H1 (cell line): ENCODE measurements at regions not wholly inside any gene's neighbourhood (a gene's known extent, or its start where the extent isn't known, plus 50 kb on each side); places are given as distances from the start of the nearest gene placed in this dataset.

Source experiments
- BACH1 ChIP-seq: IDR thresholded peaks from 2 replicates; pipeline ENCODE4 v1.6.1; 2012; ENCODE audit warnings: low read length, improper control_type of control experiment
- CEBPB ChIP-seq: IDR thresholded peaks from 2 replicates; pipeline ENCODE4 v1.6.1; 2012; ENCODE audit warnings: low read depth, low read length
- CREB1 ChIP-seq: IDR thresholded peaks from 2 replicates; pipeline ENCODE4 v1.6.1; 2012; ENCODE audit warnings: inconsistent platforms
- NRF1 ChIP-seq: IDR thresholded peaks from 2 replicates; pipeline ENCODE4 v1.6.1; 2011; ENCODE audit warnings: mild to moderate bottlenecking, low read depth, low read length, improper control_type of control experiment
- POLR2A ChIP-seq, 2 experiments: IDR thresholded peaks; 1 replicate in 1 of 2; 2 replicates in 1 of 2; pipeline ENCODE4 v1.6.1; 2011; ENCODE audit warnings: low read depth in 2 of 2, low read length in 2 of 2, mild to moderate bottlenecking in 2 of 2; ENCODE audit errors: control extremely low read depth in 1 of 2
- RFX5 ChIP-seq: IDR thresholded peaks from 2 replicates; pipeline ENCODE4 v1.6.1; 2011; ENCODE audit warnings: low read depth, low read length, improper control_type of control experiment, borderline replicate concordance
- SP2 ChIP-seq: IDR thresholded peaks from 2 replicates; pipeline ENCODE4 v1.6.1; 2012; ENCODE audit warnings: mild to moderate bottlenecking, low read length, inconsistent platforms
- TAF1 ChIP-seq: IDR thresholded peaks from 2 replicates; pipeline ENCODE4 v1.6.1; 2011; ENCODE audit warnings: mild to moderate bottlenecking, low read depth, low read length
- TF ChIP-seq, protein P1 (sequence below): IDR thresholded peaks from 2 replicates; pipeline ENCODE4 v1.6.1; 2011; ENCODE audit warnings: low read depth, mild to moderate bottlenecking, low read length; ENCODE audit not compliant: insufficient read depth
- TF ChIP-seq, protein P2 (sequence below), 3 experiments: IDR thresholded peaks; 1 replicate in 2 of 3; 2 replicates in 1 of 3; pipeline versions ENCODE4 v1.5.1 to v1.6.1; 2011; ENCODE audit warnings: low read length in 3 of 3, mild to moderate bottlenecking in 3 of 3, inconsistent platforms in 2 of 3, low read depth in 1 of 3, moderate library complexity in 1 of 3; ENCODE audit not compliant: insufficient read depth in 1 of 3; ENCODE audit errors: control extremely low read depth in 1 of 3

GRCh38 chr2:109718139-109718538 is 76.0 kb upstream of the RGPD5 start:
- no peak for TF ChIP-seq RFX5
- TF ChIP-seq NRF1: no peak
- TF ChIP-seq BACH1: no peak
- TF ChIP-seq CEBPB: no peak
- no peak for TF ChIP-seq TAF1
- TF ChIP-seq, protein P1, sequence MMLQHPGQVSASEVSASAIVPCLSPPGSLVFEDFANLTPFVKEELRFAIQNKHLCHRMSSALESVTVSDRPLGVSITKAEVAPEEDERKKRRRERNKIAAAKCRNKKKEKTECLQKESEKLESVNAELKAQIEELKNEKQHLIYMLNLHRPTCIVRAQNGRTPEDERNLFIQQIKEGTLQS: no peak
- no peak for TF ChIP-seq SP2
- TF ChIP-seq, protein P2, sequence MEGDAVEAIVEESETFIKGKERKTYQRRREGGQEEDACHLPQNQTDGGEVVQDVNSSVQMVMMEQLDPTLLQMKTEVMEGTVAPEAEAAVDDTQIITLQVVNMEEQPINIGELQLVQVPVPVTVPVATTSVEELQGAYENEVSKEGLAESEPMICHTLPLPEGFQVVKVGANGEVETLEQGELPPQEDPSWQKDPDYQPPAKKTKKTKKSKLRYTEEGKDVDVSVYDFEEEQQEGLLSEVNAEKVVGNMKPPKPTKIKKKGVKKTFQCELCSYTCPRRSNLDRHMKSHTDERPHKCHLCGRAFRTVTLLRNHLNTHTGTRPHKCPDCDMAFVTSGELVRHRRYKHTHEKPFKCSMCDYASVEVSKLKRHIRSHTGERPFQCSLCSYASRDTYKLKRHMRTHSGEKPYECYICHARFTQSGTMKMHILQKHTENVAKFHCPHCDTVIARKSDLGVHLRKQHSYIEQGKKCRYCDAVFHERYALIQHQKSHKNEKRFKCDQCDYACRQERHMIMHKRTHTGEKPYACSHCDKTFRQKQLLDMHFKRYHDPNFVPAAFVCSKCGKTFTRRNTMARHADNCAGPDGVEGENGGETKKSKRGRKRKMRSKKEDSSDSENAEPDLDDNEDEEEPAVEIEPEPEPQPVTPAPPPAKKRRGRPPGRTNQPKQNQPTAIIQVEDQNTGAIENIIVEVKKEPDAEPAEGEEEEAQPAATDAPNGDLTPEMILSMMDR (IDR thresholded peaks at IDR 0.05; ENCODE audit: control extremely low read depth in 1 of 3, insufficient read depth in 1 of 3, low read depth in 1 of 3, low read length in 3 of 3): no peak
- TF ChIP-seq CREB1: no peak
- TF ChIP-seq POLR2A (IDR thresholded peaks at IDR 0.05; ENCODE audit: control extremely low read depth in 1 of 2, low read depth in 2 of 2, low read length in 2 of 2): no peak
